HepG2 (cell line): ENCODE measurements at regions not wholly inside any gene's neighbourhood (a gene's known extent, or its start where the extent isn't known, plus 50 kb on each side); places are given as distances from the start of the nearest gene placed in this dataset.
"Not testable (repeated sequence)": the region's sequence is repeated elsewhere in the genome, so short reads cannot be mapped to it uniquely, and the experiment has no call there.

Experiments
- ATAC-seq: fragments of 200-7000 bp; cut with Tn5 transposase; 3 replicates; pipeline ENCODE4 v1.9.1; 2020; ENCODE audit warnings: mild to moderate bottlenecking, moderate library complexity
- BruUV-seq: library from RNA; stranded (reverse); fragments of 400-500 nt; replicated peaks from 2 replicates; lab custom pipeline; 2021; lab: Mats Ljungman, UMichigan
- CTCF ChIA-PET: fragments of 300-600 bp; formaldehyde crosslinking; extraction: SDS; loops from one replicate; lab custom pipeline; 2021; ENCODE audit warnings: low total read pairs, inconsistent platforms, low intra/inter-chr PET ratio; lab: Yijun Ruan, JAX
- POLR2A ChIA-PET: fragments of 350-600 bp; sonication (Branson Sonifier 250); formaldehyde crosslinking; loops from one replicate; lab custom pipeline; 2020; ENCODE audit warnings: antibody characterized with exemption, inconsistent platforms; lab: Yijun Ruan, JAX
- DNase-seq: peaks from one replicate; pipeline ENCODE4 v3.0.0-alpha.2; 2015; ENCODE audit warnings: low spot score
- FAIRE-seq: peaks from 3 replicates; lab custom pipeline; 2011; peaks lifted over from hg19 to GRCh38; lab: Jason Lieb, UNC
- H2AFZ ChIP-seq: one replicate; pipeline ENCODE4 v1.6.1; 2011; ENCODE audit warnings: low read length, inconsistent platforms
- H3K27ac ChIP-seq: fragments of 300-600 bp; 3 replicates; pipeline ENCODE4 v1.8.0; 2011; ENCODE audit warnings: mixed run types, mild to moderate bottlenecking, mixed read lengths, low read length, inconsistent platforms; ENCODE audit not compliant: insufficient read depth; ENCODE audit errors: extremely low read length
- H3K27me3 ChIP-seq, 2 experiments: fragments of 200-600 bp in 1 of 2; 2 replicates in 1 of 2; 3 replicates in 1 of 2; pipeline versions ENCODE4 v1.6.0 to v1.8.0; 2011; ENCODE audit warnings: low read length in 2 of 2, mild to moderate bottlenecking in 2 of 2, moderate library complexity in 2 of 2, inconsistent platforms in 1 of 2; ENCODE audit not compliant: insufficient read depth in 2 of 2, control insufficient read depth in 1 of 2
- H3K36me3 ChIP-seq, 2 experiments: fragments of 200-600 bp in 1 of 2; replicated peaks in 1 of 2; 2 replicates in 1 of 2; 3 replicates in 1 of 2; pipeline versions ENCODE4 v1.5.1 to v1.8.0; 2011; ENCODE audit warnings: low read length in 2 of 2, inconsistent platforms in 1 of 2; ENCODE audit not compliant: insufficient read depth in 2 of 2, control insufficient read depth in 1 of 2
- H3K4me1 ChIP-seq: 2 replicates; pipeline ENCODE4 v1.5.1; 2012; ENCODE audit warnings: low read length, inconsistent platforms; ENCODE audit not compliant: insufficient read depth
- H3K4me2 ChIP-seq: 2 replicates; pipeline ENCODE4 v1.6.0; 2011; ENCODE audit warnings: low read depth, low read length, inconsistent platforms
- H3K4me3 ChIP-seq, 3 experiments: fragments of 200-600 bp in 1 of 3; sonication (generic), shearing (Covaris generic) in 1 of 3; replicated peaks in 1 of 3; 2 replicates each; pipeline ENCODE4 v1.5.1; 2011 to 2016; ENCODE audit warnings: low read length in 3 of 3, inconsistent platforms in 2 of 3, low read depth in 2 of 3, mild to moderate bottlenecking in 2 of 3, control low read depth in 1 of 3, mixed read lengths in 1 of 3; ENCODE audit not compliant: insufficient read depth in 1 of 3
- H3K79me2 ChIP-seq: one replicate; pipeline ENCODE4 v1.6.1; 2011; ENCODE audit warnings: low read length, inconsistent platforms; ENCODE audit not compliant: insufficient read depth
- H3K9ac ChIP-seq: 2 replicates; pipeline ENCODE4 v1.6.0; 2011; ENCODE audit warnings: mild to moderate bottlenecking, low read depth, low read length, inconsistent platforms; ENCODE audit not compliant: insufficient read depth
- H3K9me3 ChIP-seq: 2 replicates; pipeline ENCODE4 v1.5.1; 2012; ENCODE audit warnings: mild to moderate bottlenecking, low read length
- H4K20me1 ChIP-seq: 2 replicates; pipeline ENCODE4 v1.6.0; 2011; ENCODE audit warnings: inconsistent platforms, mild to moderate bottlenecking, low read length, moderate library complexity; ENCODE audit not compliant: insufficient read depth
- ATF7 ChIP-seq, 2 experiments: fragments of 450-650 bp in 1 of 2; sonication (generic) in 1 of 2; formaldehyde crosslinking in 1 of 2; IDR thresholded peaks; 2 replicates each; pipeline versions ENCODE4 v1.4.0 to v1.6.1; 2016 to 2020; ENCODE audit warnings: antibody characterized with exemption in 1 of 2, mild to moderate bottlenecking in 1 of 2, missing genetic modification reagents in 1 of 2
- CREB1 ChIP-seq, 2 experiments: fragments of 450-650 bp in 1 of 2; IDR thresholded peaks; 2 replicates each; pipeline ENCODE4 v1.6.1; 2016 to 2017; ENCODE audit warnings: control low read depth in 1 of 2, mild to moderate bottlenecking in 1 of 2, missing compliant biosample characterization in 1 of 2, missing genetic modification characterization in 1 of 2
- MZF1 ChIP-seq: sonication (generic); formaldehyde crosslinking; IDR thresholded peaks from 2 replicates; pipeline ENCODE4 v1.8.1; 2023; ENCODE audit warnings: mild to moderate bottlenecking, missing genetic modification reagents, borderline replicate concordance
- REXO4 ChIP-seq: sonication (generic); formaldehyde crosslinking; IDR thresholded peaks from 2 replicates; pipeline ENCODE4 v1.8.0; 2022; ENCODE audit warnings: missing genetic modification reagents, mild to moderate bottlenecking, borderline replicate concordance
- RORA ChIP-seq: sonication (generic); formaldehyde crosslinking; IDR thresholded peaks from 2 replicates; pipeline ENCODE4 v1.5.0; 2020; ENCODE audit warnings: mild to moderate bottlenecking, missing genetic modification reagents, moderate library complexity
- ZNF225 ChIP-seq: sonication (generic); formaldehyde crosslinking; IDR thresholded peaks from 2 replicates; pipeline ENCODE4 v1.4.0; 2020; ENCODE audit warnings: mild to moderate bottlenecking, missing genetic modification reagents
- WGBS: methylation state at CpG from one replicate; pipeline ENCODE4 v1.1.6; 2017; ENCODE audit warnings: low lambda C conversion rate; 5-methylcytosine and 5-hydroxymethylcytosine counted together
- in situ Hi-C: cut with HindIII; loops from 2 replicates; pipeline ENCODE4 v1.10.0; 2017; ENCODE audit warnings: low pct_unique_long_range_greater_than_20kb; ENCODE audit not compliant: extremely low pct_ligation_motif_present
- intact Hi-C: fragments of 100-400 bp; cut with micrococcal nuclease; formaldehyde crosslinking; loops from one replicate; pipeline ENCODE4 v1.10.0; 2022; ENCODE audit not compliant: unreplicated experiment

- TF ChIP-seq REXO4 (CRISPR knock-in tag) (no peak), ZNF225 (CRISPR knock-in tag) (no peak), MZF1 (CRISPR knock-in tag) (no peak)
Measured at GRCh38 chr9:104999136-104999535, 71.2 kb upstream of the ABCA1 start (continued).

- H3K27me3 ChIP-seq, H3K4me2 ChIP-seq, intact Hi-C loops, CTCF ChIA-PET, H3K4me3 ChIP-seq, H3K27ac ChIP-seq, DNase-seq, FAIRE-seq, ATAC-seq, H4K20me1 ChIP-seq, H2AFZ ChIP-seq, BruUV-seq, H3K79me2 ChIP-seq, H3K9ac ChIP-seq, H3K36me3 ChIP-seq, H3K9me3 ChIP-seq, in situ Hi-C loops: not testable (repeated sequence)
- POLR2A ChIA-PET, result interaction anchor here (0.6 kb wide), 1 partner anchor 284 kb away, joined by 3 read pairs; no protein-coding TSS in a partner anchor
- H3K4me1 ChIP-seq, result peaks cover 13% of the 10 kb centered on the region; the same call in 1 of the 2 replicates
- 72% methylated on average over 11 of the region's 11 CpGs for whole genome bisulfite sequencing
Measured at GRCh38 chr9:105000529-105000928, 72.6 kb upstream of the ABCA1 start.

- Histone ChIP-seq H2AFZ (no peak overlapping the region), H3K9me3 (no peaks in the 10 kb centered on the region), H3K9ac (no peak overlapping the region), H3K79me2 (no peaks in the 10 kb centered on the region), H3K4me3 (no peak overlapping the region), H3K4me1 (peaks cover 5% of the 10 kb centered on the region; the same call in 1 of the 2 replicates), H3K36me3 (no peaks in the 10 kb centered on the region), H3K27me3 (no peaks in the 10 kb centered on the region; a peak in 1 of 5 replicates), H3K27ac (no peak overlapping the region), H3K4me2 (no peak overlapping the region)
- no peak for ATAC-seq
- FAIRE-seq, result no peak
- CTCF ChIA-PET, result no interaction called here
- intact Hi-C loops, result no loop called here
- WGBS, result 60% methylated on average over 7 of the region's 7 CpGs
- POLR2A ChIA-PET, result no interaction called here
- BruUV-seq, result no TSS peak
- DNase-seq, result no peak
- in situ Hi-C loops, result no loop called here
- TF ChIP-seq CREB1 (IDR thresholded peaks at IDR 0.05) (peak; percentile 70), CREB1 (CRISPR knock-in tag; IDR thresholded peaks at IDR 0.05) (no peak), ATF7 (IDR thresholded peaks at IDR 0.05) (peak; percentile 75), ATF7 (CRISPR knock-in tag; IDR thresholded peaks at IDR 0.05) (no peak), RORA (CRISPR knock-in tag) (no peak)
- TF ChIP-seq, all 625 proteins: peak for 2
- no peaks in the 10 kb centered on the region for H4K20me1 ChIP-seq
Measured at GRCh38 chr9:105004466-105005090, 76.6 kb upstream of the ABCA1 start.
